Activated CD4-positive, CD25-positive, alpha-beta regulatory T cell treated with anti-CD3 and anti-CD28 coated beads, Interleukin-2, amount 50 U/mL, for 16 hours (primary cell): ENCODE measurements at regions not wholly inside any gene's neighbourhood (a gene's known extent, or its start where the extent isn't known, plus 50 kb on each side); places are given as distances from the start of the nearest gene placed in this dataset.
"Not testable (repeated sequence)": the region's sequence is repeated elsewhere in the genome, so short reads cannot be mapped to it uniquely, and the experiment has no call there.

Source experiments
- DNase-seq: peaks from one replicate; pipeline ENCODE4 v3.0.0-alpha.2; 2020; ENCODE audit warnings: low read depth, low spot score

DNA sequence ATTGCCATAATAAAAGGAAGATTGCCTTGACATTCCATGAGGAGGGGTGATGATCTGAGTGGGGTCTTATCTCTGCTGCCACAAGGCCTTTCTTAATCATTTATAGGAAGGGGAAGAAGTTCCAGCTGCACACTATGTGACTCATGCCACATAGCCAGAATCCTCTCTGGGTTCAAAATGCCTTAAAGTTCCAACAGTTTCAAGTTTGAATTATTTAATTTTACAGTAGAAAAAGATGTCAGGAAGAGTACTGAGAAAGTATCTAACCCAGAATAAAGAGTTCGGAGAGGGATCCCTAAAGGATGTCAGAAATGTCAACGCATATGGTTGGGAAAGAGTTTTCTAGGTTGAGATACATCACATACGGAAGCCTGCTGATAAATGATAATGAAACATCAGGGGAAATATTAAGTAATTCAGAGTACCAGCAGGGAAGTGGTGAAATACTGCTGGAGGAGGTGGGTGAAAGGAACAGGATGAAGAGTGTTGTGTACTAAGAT is 999.9 kb downstream of the TSN start:
- no peak for DNase-seq

GRCh38 chr2:122758967-122759366 is 1003.5 kb downstream of the TSN start:
- no peak for DNase-seq

DNA sequence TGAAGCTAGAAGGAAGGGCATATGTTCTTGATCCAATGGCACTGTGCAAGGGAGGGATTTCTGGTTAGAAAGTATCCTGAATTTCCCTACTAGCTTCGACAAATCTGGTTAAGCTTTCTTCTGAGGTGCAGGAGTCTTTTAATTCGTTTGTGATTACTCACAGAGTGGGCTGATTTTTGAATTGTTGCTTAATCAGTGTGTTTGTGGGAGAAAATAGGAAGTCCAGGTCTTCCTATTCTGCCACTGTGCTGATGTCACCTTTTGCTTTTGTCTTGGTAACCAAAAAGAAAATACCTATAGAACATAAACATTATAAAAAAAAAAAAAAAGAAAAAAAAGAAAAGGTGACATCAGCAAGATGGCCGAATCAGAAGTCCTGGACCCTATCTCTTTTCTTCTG is 1008.6 kb downstream of the TSN start:
- DNase-seq: no peak

DNA sequence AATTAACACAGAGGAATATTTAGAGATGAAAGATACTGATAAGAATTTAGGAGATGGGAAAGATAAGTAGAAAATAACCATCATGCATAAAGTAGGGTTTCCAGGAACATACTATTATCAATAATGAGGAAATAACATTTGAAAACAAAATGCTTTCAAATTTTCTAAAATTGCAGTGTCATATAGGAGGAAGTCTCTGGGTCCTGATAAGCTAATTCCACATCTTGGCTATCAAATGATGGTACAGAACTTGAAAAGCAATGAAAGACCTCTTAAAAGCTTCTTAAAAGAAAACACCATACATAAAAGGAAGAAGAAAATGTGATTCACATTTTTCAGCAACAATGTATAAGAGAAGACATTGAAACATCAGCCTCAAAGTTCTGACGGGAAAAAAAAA is 1024.8 kb downstream of the TSN start:
- DNase-seq: no peak

DNA sequence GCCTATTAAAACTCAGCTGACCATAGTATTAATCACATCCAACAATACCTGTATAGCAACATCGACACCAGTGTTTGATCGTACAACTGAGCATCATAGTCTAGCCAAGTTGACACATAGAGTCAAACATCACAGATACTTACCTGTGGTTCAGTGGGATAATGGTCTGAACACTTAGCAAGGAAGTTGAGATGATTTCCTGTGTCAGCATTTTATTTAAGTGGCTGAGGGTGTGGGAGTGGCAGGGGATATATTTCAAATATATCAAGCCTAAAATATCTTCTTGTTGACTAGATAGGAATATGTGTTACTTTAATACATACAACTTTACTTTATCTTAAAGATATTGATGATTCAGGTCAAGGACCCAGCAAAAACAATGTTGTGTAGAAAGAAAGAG is 1038.6 kb downstream of the TSN start:
- DNase-seq: no peak

DNA sequence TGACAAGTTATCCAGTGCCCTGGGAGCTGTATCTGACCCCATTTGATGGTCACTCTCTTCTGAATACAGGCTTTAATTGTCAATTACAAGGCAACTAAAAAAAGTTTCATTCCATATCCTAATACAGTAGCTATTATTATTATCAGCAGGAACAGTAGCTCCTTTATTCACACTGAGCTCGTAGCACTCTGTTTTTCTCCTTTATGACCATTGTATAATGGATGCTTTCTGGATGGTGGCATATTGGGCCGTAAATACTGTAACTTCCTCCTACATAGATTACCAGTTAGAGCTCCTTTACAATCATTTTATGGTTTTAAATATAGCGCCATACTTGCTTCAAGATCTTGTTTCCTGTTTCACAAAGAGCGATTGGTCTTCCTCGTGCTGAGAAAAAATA is 1040.3 kb downstream of the TSN start:
- no peak for DNase-seq

DNA sequence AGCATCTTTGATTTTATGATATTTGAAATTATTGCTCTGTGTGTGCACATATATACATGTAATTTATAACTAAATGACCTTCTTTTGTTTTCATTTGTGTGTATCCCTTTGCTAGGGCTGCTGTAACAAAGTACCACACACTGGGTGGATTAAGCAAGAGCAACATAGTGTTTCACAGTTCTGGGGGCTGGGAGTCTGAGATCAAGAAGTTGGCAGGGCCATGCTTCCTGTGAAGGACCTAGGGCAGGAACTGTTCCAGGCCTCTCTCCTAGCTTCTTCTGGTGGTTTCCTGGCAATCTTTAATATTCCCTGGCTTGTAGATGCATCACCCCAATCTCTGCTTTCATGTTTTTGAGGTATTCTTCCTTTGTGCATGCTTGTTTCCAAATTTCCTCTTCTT is 1043.9 kb downstream of the TSN start:
- DNase-seq: no peak

GRCh38 chr2:122800781-122801180 is 1045.3 kb downstream of the TSN start:
- DNase-seq: no peak

DNA sequence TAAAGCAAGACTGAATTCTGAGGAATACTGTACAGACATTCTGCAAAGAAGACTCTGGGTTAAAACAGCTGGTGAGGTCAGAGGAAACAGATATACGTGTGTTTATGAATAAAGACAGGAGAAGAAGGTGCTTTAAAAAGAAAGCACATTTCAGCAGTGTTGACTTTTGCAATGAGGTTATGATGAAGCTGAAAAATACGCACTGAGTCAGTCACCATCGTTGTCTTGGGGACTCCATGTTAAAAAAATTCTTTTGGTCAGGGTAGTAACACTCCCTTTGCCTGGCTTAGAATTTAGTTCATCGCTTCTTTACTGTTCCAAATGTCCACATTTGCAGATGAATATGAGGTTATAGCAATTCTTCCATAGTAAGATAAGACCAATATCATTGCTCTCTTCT is 1049.0 kb downstream of the TSN start:
- DNase-seq: no peak

GRCh38 chr2:122805346-122805745 is 1049.9 kb downstream of the TSN start:
- no peak for DNase-seq

DNA sequence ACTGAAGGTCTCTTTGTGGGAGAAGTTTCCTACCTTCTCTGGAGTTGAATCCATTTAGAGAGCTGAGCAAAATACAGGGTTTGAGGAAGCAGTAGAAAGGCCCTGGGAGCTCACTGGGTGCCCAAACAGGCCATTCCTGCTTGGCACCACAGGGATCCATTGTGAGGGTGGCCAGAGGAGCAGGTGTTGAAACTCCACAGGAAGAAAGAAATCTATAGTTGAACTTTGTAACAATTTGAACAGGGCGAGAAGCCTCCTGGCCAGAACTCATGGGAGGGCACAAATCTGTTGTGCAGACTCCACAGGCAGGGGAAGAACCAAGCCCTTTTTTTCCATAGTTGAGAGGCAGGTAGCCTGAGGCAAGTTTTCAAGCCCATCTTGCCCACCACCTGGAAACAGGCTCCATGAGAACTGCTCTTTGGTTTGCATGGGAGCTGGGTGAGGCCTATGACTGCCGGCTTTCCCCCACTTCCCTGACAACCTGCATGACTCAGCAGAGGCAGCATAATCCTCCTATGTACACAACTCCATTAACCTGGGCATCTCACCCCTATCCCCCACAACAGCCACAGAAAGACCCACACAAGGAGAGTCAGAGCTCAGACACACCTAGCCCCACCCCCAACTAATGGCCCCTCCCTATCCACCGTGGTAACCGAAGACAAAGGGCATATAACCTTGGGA is 1053.0 kb downstream of the TSN start:
- DNase-seq: no peak

- not testable (repeated sequence) for DNase-seq
Observed at GRCh38 chr2:122812214-122812613, 1056.8 kb downstream of the TSN start.

DNA sequence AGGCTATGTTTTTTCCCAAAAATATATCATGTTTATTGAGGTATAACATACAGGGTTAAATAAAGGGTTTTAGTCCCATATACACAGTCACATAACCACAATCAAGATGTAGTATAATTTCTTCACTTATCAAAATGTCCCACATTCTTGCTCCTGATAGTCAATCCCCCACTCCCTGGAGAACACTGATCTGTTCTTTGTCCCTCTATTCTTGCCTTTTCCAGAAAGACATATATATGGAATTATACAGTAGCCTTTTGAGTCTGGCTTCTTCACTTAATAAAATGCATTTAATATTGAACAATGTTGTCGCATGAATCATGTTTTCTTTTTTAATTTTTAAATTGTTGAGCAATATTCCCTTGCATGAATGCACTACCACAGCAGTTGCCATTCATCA is 1059.7 kb downstream of the TSN start:
- no peak for DNase-seq

DNA sequence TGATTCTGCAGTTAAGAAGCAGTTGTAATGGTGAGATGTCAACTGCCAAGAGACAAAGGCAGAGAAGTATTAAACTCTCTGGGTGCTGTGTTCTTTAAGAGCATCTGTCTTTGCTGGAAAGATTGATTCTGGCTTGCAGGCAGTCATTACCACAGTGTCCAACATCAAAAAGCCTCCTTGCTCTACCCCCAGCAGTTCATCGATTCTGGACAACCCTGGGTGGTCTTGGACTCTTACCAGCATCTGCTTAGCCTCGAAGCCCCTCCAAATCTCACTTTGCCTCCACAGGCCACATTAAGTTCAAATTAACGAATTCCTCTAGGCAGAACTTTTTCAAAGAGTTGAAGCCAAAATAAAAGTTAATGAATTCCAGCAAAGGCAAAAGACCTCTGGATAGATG is 1061.4 kb downstream of the TSN start:
- DNase-seq: no peak

- no peak for DNase-seq
Observed at GRCh38 chr2:122822319-122822718, 1066.9 kb downstream of the TSN start.

GRCh38 chr2:122830157-122830556 is 1074.7 kb downstream of the TSN start:
- no peak for DNase-seq

DNA sequence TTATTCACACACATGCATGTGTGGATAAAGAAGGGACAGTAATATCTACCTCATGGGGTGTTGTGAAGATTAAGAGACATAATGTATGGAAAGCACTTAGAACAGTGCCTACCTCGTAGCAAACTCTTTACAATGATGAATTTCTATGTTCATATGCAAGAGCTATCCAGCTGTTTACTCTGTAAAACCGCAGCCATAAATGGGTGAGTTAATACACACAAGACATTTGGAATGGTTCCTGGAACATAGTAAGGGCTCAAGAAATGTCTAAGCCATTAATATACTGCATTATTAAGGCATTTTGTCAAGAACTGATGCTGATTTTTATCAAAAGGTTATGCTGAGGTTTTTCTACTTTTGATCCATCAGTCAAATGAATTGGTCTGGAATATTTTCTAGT is 1076.2 kb downstream of the TSN start:
- no peak for DNase-seq

DNA sequence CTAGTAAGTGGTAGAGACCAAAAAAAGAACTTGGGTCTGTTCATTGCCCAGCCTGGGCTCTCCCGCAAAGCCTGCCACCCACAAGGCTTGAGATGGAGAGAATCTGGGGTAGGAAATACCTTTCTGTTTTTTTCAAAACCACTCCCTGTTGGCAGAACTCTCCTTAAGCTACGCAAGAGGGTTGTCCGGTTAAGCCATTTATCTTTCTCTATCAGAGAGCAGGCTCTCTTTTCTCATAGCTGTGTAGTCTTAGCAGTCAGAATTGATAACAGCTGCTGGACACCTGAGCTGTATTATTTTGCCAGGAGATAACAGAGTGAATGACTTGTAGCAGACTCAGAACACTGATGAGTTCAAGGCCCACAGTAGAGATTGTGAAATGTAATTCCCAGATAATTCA is 1088.1 kb downstream of the TSN start:
- no peak for DNase-seq

DNA sequence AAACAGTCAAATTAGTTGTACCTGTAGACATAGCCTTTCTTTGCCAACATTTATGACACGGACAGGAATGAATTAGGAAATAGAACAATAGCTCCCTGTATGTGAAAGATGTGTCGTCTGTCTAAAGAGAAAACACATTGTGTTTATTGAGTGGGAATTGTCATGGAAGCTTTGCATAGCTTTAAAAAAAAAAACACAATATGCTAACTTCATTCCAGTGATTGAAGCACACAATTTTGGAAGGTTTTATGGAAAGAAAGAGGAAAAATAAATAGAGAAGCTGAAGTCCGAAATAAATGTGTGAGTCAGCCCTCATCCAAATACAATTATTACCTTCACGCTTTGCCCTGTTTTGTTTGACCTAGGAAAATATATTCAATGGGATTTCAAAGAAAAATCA is 1095.7 kb downstream of the TSN start:
- no peak for DNase-seq

DNA sequence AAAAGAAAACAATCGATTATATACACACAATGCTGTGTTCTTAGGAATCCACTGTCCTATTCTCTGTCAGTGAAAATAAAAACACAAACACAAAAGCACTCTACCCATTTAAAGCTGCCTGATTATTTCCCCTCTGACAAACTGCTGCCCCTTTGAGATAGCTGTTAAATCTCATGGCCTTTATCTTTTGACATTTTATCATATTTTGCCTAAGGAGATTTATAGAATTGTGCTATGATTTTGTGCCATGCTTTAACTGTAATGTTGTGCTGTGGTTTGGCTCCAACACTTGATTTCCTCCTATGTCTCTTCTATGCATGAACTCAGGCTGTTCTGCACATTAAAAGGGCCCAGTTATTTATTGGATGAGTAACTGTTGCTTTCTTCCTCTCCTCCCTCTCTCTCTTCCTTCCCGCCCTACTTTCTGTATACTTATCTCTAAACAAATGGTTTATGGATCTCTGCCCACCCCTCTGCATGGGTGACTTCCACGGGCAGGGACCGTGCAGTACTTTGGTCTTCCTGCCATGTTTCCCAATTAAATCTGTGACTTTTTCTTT is 1096.6 kb downstream of the TSN start:
- no peak for DNase-seq

- no peak for DNase-seq
Observed at GRCh38 chr2:122856696-122857095, 1101.2 kb downstream of the TSN start.

- DNase-seq: no peak
Observed at GRCh38 chr2:122858075-122858702, 1102.7 kb downstream of the TSN start.

- no peak for DNase-seq
Observed at GRCh38 chr2:122858813-122859212, 1103.4 kb downstream of the TSN start.
